ENCODE measurements at regions not wholly inside any gene's neighbourhood (a gene's known extent, or its start where the extent isn't known, plus 50 kb on each side); places are given as distances from the start of the nearest gene placed in this dataset.

GRCh38 chrX:3768881-3769280 lies 55.4 kb upstream of the PRKX start:
- H3K4me1 ChIP-seq, result no peaks in the 10 kb centered on the region
- DNase-seq (ENCODE audit: low spot score in 2 of 2), result no peak
- H3K4me3 ChIP-seq, result no peak overlapping the region
- H3K27me3 ChIP-seq, result no peaks in the 10 kb centered on the region
- intact Hi-C loops (cut with DNase I), result no loop called here
- TF ChIP-seq CTCF (IDR thresholded peaks at IDR 0.05), result no peak
- H3K27ac ChIP-seq, result no peak overlapping the region
- H3K36me3 ChIP-seq, result no peaks in the 10 kb centered on the region
- no peaks in the 10 kb centered on the region for H3K9me3 ChIP-seq

All from ascending aorta (tissue), 2 donors.